ENCODE measurements at regions not wholly inside any gene's neighbourhood (a gene's known extent, or its start where the extent isn't known, plus 50 kb on each side); places are given as distances from the start of the nearest gene placed in this dataset.

DNA sequence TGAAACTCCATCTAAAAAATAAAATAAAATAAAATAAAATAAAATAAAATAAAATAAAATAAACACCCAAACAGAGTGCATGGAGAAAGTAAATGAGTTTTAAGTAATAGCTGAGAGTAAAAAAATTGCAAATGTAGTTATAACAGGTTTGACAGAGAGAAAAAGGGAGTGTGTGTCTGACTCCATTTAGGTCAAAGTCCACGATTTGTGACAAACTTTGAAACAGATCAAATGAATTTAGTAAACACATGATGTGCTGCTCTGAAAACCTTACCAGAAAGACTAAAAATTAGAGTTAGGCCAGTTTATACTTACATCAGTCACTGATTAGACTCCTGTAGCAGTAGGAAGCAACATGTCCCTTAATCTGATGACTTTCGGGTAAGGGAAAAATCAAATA lies 346.6 kb downstream of the PARP8 start:
- TF ChIP-seq POLR2AphosphoS5 (IDR thresholded peaks at IDR 0.05; ENCODE audit: low read depth) = no peak
- TF ChIP-seq, protein P1, sequence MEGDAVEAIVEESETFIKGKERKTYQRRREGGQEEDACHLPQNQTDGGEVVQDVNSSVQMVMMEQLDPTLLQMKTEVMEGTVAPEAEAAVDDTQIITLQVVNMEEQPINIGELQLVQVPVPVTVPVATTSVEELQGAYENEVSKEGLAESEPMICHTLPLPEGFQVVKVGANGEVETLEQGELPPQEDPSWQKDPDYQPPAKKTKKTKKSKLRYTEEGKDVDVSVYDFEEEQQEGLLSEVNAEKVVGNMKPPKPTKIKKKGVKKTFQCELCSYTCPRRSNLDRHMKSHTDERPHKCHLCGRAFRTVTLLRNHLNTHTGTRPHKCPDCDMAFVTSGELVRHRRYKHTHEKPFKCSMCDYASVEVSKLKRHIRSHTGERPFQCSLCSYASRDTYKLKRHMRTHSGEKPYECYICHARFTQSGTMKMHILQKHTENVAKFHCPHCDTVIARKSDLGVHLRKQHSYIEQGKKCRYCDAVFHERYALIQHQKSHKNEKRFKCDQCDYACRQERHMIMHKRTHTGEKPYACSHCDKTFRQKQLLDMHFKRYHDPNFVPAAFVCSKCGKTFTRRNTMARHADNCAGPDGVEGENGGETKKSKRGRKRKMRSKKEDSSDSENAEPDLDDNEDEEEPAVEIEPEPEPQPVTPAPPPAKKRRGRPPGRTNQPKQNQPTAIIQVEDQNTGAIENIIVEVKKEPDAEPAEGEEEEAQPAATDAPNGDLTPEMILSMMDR (IDR thresholded peaks at IDR 0.05; ENCODE audit: insufficient read depth, low read length) = no peak
- TF ChIP-seq SPI1 (IDR thresholded peaks at IDR 0.05; ENCODE audit: borderline replicate concordance, low read depth) = no peak
